NCI-H345 treated with DMSO at 0.1 percent for 48 hours (cell line): ENCODE measurements at regions not wholly inside any gene's neighbourhood (a gene's known extent, or its start where the extent isn't known, plus 50 kb on each side); places are given as distances from the start of the nearest gene placed in this dataset.

Experiments
- DNase-seq: peaks from one replicate; lab custom pipeline; 2025; ENCODE audit not compliant: unreplicated experiment; lab: John Stamatoyannopoulos, UW

- no peak for DNase-seq
Measured at GRCh38 chr1:29518183-29518835, 282.0 kb downstream of the PTPRU start.

DNA sequence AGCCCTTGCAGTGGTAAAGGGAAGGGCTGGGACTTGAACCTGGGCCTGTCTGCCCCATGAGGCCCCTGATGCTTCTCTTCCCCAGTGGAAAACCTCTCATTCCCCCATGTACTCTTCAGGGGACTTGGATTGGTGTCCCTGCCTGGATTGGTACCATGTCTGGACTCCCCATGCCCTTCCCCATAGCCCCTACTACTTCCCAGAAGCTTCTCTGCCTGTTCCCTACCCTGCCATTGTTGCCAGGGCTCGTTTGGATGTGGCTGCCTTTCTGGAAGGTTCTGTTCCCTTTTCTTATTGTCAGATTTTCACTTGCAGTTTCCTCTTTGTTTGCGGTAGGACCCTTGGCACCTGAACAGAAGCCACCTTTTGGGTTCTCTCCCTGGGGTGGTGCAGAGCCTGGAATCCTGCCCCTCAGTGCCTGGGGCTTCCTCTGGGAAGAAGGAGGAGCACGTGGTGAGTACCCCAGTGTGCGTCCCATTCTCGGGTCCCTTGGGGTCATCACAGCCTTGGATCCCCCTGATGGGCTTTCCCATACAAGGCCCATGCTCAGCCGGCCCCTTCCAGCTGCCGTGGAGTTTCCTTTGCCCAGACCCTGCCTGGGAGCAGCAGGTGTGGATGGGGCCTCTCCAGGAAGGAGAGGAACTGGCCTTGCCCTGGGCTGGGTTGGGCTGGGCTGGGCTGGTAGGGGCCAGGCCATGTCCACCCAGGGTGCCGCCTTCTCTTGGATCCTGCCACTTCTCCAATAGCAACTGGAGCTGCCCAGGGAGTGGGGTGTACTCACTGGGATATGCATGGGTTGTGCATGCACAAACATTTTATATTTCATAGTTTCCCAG, 281.1 kb downstream of the PTPRU start:
- DNase-seq, result no peak

DNA sequence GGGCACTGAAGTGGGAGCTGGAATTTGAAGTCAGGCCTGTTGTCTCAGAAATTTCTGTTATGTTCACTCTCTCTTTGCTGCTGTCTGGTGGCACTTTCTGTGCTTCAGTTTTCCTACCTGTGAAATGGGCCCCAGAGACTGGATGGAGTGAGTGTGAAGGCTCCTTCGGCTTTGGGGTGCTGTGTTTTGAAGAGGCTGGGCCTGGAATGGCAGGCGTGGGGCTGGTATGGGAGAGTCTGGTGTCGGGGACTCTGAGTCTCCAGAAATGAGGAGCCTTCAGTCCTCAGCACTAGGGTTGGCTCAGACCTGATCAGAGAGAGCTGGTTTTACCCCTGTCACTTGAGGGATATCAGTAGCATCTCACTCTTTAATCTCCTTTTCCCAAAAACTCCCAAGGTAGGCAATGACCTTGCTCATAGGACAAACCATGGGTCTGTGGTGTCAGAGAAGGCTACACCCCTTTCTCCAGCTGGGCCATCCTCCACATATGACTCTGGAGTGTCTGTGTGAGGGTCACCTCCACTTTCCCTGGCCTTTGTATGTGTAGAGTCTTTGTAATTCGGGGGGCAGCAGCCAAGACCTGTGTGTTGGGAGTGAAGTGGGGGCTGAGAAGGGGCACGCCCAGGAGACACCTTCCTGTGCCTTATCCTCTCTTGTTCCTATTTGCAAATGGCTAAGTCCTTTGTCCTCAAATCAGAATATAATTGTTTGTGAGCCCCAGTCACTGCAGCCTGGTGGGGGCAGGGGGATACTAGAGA, 279.9 kb downstream of the PTPRU start:
- no peak for DNase-seq

DNA sequence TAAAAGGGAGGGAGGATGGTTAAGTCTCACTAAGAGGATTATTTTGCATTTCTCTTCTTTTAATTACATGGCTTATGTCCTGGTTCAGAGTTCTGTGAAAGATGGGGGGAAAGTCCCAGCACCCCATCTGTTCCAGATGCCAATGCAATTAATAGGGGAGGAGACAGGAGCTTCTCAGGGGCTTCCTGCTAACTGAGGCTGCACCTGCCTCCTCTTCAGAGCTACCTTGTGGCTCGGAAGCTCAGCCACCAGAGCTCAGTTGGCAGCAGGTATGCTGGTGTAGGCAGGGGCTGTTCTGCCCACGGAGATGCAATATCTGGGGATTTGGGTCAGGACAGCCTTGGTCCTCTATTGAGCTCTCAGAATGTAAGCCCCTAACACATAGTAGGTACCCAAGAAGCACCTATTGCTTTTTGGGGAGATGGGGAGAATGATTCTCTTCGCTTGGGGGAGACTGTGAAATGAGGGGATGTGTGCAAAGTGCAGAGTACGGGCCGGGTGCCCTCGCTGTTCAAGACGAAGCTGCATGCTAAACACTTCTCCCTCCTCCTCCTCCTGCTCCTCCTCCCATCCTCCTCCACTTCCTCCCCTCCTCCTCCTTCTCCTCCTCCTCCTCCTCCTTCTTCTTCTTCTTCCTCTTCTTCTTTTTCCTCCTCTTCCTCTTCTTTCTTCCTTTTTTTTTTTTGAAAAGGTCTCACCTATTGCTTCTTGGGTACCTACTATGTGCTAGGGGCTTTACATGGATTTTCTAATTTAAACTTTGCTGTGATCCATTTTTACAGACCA, 279.0 kb downstream of the PTPRU start:
- DNase-seq, result no peak

GRCh38 chr1:29514361-29515169, 278.2 kb downstream of the PTPRU start:
- no peak for DNase-seq

DNA sequence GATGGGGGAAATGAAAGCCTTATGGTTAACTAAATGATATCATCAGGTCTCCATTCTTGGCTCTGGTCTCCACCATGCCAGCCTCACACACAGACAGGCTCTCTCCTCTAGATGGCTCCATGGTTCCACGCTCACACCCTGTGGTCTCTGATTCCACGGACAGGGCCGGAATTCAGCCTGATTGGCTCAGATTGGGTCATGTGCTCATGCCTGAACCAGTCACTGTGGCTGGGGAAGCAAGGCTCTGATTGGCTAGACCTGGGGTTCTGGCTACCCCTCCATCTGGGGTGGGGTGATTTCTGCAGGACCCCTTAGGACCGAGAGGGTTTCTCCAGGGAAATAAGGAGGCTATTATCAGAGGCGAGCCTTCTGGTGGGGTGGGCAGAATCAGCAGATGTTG, 277.0 kb downstream of the PTPRU start:
- DNase-seq, result no peak

GRCh38 chr1:29511436-29511835, 275.1 kb downstream of the PTPRU start:
- DNase-seq, result no peak

DNA sequence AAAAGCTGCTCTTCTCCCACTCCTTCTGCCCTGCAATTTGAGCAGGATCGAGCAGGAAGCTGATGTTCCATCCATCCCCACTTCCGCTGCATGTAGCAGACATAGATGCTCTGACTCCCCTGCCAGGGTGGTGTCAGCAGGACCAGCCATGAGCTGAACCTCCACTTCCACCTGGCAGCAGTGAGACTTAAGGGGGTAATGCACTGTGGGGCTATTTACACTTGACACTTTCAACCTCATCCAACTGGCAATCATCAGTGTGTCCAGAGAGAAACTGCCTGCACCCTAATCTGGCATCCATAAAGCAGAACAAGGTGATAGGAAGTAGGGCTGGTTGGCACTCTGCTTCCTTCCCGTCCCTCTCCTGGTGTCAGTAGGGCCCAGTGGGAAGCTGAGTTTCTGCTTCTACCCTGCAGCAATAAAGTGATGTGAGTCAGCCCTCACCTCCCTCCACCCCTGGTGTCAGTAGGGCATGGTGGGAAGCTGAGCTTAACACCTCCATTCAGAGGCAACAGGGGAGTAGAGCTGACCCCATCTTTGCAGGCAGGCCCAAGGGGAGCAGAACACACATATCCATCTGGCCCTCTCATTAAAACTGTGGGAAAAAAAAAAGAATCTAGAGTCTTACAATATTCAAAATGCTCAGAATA, 272.3 kb downstream of the PTPRU start:
- DNase-seq, result no peak

GRCh38 chr1:29506678-29507225, 270.4 kb downstream of the PTPRU start:
- DNase-seq, result no peak

GRCh38 chr1:29505532-29506220, 269.4 kb downstream of the PTPRU start:
- no peak for DNase-seq

GRCh38 chr1:29504709-29505410, 268.5 kb downstream of the PTPRU start:
- no peak for DNase-seq

- peak; percentile 39 for DNase-seq
Measured at GRCh38 chr1:29504196-29504595, 267.9 kb downstream of the PTPRU start.

DNA sequence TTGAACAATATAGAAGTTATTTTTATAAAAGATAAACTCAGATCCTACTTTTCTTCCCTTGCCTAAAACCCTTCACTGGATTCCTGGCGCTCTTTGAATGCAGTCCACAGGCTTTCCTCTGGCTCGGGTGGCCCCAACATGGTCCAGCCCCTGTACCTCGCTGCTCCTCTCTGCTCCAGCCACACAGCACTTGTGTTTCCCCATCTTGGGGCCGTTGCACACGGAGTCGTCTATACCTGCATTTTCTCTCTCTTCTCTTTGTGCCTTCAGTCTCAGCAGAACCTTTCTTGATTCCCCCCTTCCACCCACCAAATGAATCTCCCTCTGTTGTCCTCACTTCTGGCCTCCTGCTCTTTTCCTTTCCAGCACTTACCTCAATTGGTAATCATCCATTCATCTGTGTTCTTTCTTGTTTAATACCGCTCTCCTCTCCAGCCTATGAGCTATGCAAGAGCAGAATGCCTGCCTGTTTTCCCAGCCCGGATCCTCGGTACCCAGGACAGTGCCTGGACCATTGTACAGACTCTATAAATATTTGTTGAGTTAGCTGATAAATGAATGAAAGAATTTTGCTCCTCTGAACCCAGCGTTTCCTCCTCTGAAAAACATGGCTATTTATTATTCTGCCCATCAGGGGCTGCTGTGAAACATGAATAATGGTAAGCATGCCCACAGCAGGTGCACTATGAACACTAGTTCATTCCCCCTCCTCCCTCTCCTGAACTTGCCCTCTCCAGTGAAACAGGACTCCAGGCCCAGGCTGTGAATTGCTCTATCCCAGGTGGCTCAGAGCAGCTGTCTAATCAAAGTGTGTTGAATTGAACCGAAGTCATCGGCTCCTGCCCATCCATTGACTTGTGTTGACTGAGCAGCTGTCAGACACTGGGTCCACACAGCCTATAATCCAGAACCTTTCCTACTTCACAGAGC, 266.9 kb downstream of the PTPRU start:
- DNase-seq, result peak; percentile 93

DNA sequence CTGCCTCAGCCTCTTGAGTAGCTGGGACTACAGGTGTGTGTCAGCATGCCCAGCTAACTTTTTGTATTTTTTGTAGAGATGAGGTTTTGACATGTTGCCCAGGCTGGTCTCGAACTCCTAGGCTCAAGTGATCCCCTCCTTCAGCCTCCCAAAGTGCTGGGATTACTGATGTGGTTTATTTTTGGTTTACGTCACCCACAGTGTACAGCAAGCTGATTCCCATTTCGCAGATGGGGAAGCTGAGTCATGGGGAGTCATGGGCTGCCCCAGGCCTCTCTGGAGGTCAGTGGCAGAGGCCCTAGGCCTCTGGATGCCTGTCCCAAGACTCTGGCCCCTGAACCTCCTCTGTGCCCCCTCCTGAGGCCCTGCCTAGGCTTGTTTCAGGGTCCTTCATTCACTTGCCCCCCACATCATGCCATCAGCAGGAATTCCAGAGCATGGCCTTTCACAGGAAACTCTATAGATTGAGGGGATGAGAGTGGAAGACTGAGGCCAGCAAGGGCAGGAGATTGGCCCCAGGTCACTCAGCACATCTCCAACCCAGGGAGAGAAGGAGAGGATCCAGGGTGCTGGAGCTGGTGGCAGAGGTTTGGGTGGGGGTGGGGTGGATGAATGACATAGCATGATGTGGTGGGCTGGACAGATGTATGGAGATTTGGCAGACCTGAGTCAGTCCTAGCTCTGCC, 266.0 kb downstream of the PTPRU start:
- DNase-seq, result no peak

- no peak for DNase-seq
Measured at GRCh38 chr1:29501227-29501976, 265.1 kb downstream of the PTPRU start.

DNA sequence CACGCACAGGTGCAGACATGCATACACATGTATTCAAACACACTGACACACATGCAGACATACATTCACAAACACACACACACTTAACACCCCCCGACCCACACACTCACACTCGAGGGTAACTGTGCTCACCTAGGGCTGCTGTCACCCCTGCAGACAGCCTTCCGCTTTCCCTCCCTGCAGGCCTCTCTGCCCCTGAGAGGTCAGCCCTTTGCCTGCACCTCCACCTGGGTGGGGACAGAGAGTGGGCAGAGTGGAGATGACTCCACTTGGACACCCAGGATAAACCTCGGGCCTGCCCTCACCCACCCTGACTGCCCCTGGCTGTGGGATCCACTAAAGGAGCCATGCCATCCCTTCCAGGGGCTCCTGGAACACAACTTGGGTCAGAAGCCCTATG, 264.3 kb downstream of the PTPRU start:
- DNase-seq, result no peak
